Activated B cell treated with CpG ODN at 0.5 μM for 24 hours (primary cell): ENCODE measurements at regions not wholly inside any gene's neighbourhood (a gene's known extent, or its start where the extent isn't known, plus 50 kb on each side); places are given as distances from the start of the nearest gene placed in this dataset.
"Not testable (repeated sequence)": the region's sequence is repeated elsewhere in the genome, so short reads cannot be mapped to it uniquely, and the experiment has no call there.

Experiments
- ATAC-seq: fragments of 200-7000 bp; cut with Tn5 transposase; one replicate; pipeline ENCODE4 v1.10.0; 2021; ENCODE audit warnings: low read depth, mild to moderate bottlenecking, moderate library complexity
- CTCF ChIA-PET: fragments of 350-600 bp; sonication (Branson Sonifier 250); formaldehyde crosslinking; loops from one replicate; lab custom pipeline; 2021; ENCODE audit warnings: antibody characterized with exemption; lab: Charles Lee
- POLR2A ChIA-PET: fragments of 350-600 bp; sonication (Branson Sonifier 250); formaldehyde crosslinking; loops from one replicate; lab custom pipeline; 2021; ENCODE audit warnings: antibody characterized with exemption; lab: Charles Lee
- DNase-seq: peaks from one replicate; pipeline ENCODE4 v3.0.0; 2022
- H3K27ac Mint-ChIP-seq: one replicate; pipeline ENCODE4 v1.8.0; 2020; ENCODE audit warnings: mixed read lengths
- H3K27me3 Mint-ChIP-seq: one replicate; pipeline ENCODE4 v1.8.0; 2021; ENCODE audit warnings: mixed read lengths
- H3K36me3 Mint-ChIP-seq: one replicate; pipeline ENCODE4 v1.8.0; 2021; ENCODE audit warnings: low read depth, mixed read lengths
- H3K4me1 Mint-ChIP-seq: one replicate; pipeline ENCODE4 v1.8.0; 2021; ENCODE audit warnings: mixed read lengths
- H3K4me3 Mint-ChIP-seq: one replicate; pipeline ENCODE4 v1.8.0; 2020; ENCODE audit warnings: mild to moderate bottlenecking, mixed read lengths
- H3K9me3 Mint-ChIP-seq: one replicate; pipeline ENCODE4 v1.8.0; 2020; ENCODE audit warnings: mixed read lengths
- intact Hi-C: fragments of 100-400 bp; cut with micrococcal nuclease; formaldehyde crosslinking; loops from one replicate; pipeline ENCODE4 v1.15.1; 2024
- TF ChIP-seq, protein P1 (sequence below): fragments of 200-600 bp; IDR thresholded peaks from one replicate; pipeline ENCODE4 v1.8.0; 2022; ENCODE audit warnings: antibody characterized with exemption, mild to moderate bottlenecking

DNA sequence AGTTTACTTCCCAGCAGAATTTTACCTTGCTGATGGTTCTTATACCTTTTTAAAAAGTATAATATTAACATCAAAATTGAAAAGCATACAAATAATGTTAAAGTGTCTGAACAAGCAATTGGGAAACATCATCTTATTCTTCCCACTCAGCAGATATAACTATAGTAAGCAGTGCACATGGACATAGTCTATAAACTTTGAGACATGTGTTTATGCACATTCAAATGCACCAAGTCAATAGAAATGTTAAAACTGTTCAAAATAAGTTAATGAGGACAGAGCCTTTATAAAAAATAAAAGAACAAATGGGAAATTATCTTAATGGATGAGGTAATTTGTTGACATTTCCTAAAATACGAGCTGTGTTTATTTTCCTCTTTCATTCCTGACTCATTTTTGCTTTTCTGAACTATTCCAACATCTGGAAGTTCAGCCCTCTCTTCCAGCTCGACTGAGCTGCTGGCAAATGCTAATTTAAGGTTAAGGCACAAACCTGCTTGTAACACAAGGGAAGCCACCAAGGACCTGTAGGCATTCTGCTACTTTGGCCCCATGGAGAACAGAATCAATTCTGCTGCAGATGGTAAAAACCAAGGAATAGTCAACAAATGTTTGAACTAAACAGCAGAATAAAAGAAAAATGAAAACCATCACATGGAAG lies 110.3 kb upstream of the MAP3K4 start:
- no peak for ATAC-seq
- TF ChIP-seq, protein P1, sequence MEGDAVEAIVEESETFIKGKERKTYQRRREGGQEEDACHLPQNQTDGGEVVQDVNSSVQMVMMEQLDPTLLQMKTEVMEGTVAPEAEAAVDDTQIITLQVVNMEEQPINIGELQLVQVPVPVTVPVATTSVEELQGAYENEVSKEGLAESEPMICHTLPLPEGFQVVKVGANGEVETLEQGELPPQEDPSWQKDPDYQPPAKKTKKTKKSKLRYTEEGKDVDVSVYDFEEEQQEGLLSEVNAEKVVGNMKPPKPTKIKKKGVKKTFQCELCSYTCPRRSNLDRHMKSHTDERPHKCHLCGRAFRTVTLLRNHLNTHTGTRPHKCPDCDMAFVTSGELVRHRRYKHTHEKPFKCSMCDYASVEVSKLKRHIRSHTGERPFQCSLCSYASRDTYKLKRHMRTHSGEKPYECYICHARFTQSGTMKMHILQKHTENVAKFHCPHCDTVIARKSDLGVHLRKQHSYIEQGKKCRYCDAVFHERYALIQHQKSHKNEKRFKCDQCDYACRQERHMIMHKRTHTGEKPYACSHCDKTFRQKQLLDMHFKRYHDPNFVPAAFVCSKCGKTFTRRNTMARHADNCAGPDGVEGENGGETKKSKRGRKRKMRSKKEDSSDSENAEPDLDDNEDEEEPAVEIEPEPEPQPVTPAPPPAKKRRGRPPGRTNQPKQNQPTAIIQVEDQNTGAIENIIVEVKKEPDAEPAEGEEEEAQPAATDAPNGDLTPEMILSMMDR = no peak
- H3K27ac Mint-ChIP-seq = no peak overlapping the region
- H3K4me3 Mint-ChIP-seq = no peak overlapping the region
- peaks cover 2% of the 10 kb centered on the region for H3K27me3 Mint-ChIP-seq
- H3K9me3 Mint-ChIP-seq = no peaks in the 10 kb centered on the region
- ChIA-PET POLR2A (no interaction called here), CTCF (no interaction called here)
- no peak for DNase-seq
- H3K36me3 Mint-ChIP-seq = no peaks in the 10 kb centered on the region
- no peaks in the 10 kb centered on the region for H3K4me1 Mint-ChIP-seq
- intact Hi-C loops = no loop called here

DNA sequence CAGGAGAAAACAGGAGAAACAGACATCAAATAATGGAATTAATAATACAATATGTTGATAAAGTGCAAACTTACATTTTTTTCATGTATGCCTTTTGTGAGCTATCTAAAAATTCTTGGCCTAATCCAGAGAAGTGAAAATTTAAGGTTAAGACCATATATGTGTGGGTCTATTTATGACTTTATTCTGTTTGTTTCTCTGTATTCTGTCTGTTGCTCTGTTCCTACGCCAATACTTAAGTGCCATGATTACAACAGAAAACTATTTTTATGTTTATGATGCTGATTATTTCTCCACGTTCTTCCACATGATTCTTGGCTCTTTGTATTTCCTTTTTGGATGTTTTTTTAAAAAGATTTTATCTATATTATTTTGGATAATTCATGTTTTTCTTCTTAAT lies 109.6 kb upstream of the MAP3K4 start:
- CTCF ChIA-PET = no interaction called here
- POLR2A ChIA-PET = no interaction called here
- ATAC-seq (no peak), DNase-seq (no peak)
- Mint-ChIP-seq H3K4me1 (no peaks in the 10 kb centered on the region), H3K36me3 (no peaks in the 10 kb centered on the region), H3K27me3 (no peaks in the 10 kb centered on the region), H3K4me3 (no peak overlapping the region), H3K27ac (no peak overlapping the region), H3K9me3 (no peaks in the 10 kb centered on the region)
- intact Hi-C loops = no loop called here
- TF ChIP-seq, protein P1 = no peak

DNA sequence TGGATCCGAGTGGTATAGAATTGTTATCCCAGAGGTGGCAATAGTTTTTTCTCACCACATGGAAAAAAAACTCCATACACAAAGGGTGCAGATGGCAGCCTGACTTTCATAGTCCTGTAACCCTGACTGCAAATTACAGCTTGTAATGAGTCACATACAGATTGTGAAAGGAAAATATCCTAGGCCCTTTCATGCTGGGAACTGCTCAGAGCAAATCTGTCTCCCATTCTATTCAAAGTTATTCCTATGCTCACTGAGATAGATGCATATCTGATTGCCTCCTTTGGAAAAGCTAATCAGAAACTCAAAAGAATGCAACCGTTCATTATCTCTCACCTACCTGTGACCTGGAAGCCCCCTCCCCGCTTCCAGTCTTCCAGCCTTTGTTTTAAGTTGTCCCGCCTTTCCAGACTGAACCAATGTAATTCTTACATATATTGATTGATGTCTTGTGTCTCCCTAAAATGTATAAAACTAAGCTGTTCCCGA lies 108.7 kb upstream of the MAP3K4 start:
- no peak for ATAC-seq
- Mint-ChIP-seq H3K4me1 (no peaks in the 10 kb centered on the region), H3K36me3 (no peaks in the 10 kb centered on the region), H3K4me3 (no peak overlapping the region), H3K27me3 (no peaks in the 10 kb centered on the region), H3K9me3 (peaks cover 3% of the 10 kb centered on the region), H3K27ac (no peak overlapping the region)
- intact Hi-C loops = no loop called here
- DNase-seq = no peak
- TF ChIP-seq, protein P1 = no peak
- POLR2A ChIA-PET = no interaction called here
- CTCF ChIA-PET = no interaction called here

DNA sequence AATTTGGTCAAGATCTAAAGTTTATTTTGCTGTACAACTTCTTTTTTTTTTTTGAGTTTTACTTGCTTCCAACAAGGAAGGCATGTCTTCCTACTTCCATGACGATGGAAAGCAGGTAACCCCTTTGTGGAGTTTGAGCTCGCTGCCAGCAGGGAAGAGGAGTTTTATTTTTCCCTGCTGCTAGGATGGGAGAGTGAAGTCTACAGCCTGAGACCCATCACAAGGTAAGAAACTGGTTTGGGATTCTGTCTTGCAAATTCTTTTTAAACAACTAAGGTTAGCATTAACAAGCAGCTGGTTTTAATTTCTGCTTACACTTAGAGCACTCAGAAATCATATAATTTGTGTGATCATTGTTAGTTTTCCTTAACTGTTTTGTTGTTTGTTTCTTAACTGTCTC lies 108.0 kb upstream of the MAP3K4 start:
- Mint-ChIP-seq H3K27ac (no peak overlapping the region), H3K36me3 (no peaks in the 10 kb centered on the region), H3K9me3 (peaks cover 3% of the 10 kb centered on the region), H3K4me3 (no peak overlapping the region), H3K27me3 (no peaks in the 10 kb centered on the region), H3K4me1 (no peaks in the 10 kb centered on the region)
- POLR2A ChIA-PET = no interaction called here
- CTCF ChIA-PET = no interaction called here
- TF ChIP-seq, protein P1 = no peak
- DNase-seq = no peak
- intact Hi-C loops = no loop called here
- ATAC-seq = no peak

DNA sequence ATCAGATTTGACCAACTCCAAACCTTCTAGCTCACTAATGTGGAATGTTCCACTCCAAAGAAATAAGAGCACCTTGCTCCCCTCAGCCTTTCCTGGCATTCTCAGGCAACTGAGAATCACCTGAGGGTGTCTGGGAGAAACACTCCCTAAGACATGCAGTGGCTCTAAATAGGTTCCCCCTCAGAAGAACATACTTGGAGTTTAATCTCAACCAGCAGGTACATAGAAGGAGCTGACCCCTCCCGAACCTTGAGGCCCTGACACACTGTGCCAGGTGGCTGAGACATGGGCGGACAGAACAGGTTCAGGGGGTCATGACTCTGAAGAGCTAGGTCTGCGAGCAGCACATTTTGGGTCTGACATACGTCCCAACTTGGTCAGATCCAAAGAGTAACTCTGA lies 107.6 kb upstream of the MAP3K4 start:
- Mint-ChIP-seq H3K27ac (no peak overlapping the region), H3K36me3 (no peaks in the 10 kb centered on the region), H3K4me3 (no peak overlapping the region), H3K27me3 (no peaks in the 10 kb centered on the region), H3K9me3 (peaks cover 3% of the 10 kb centered on the region), H3K4me1 (no peaks in the 10 kb centered on the region)
- DNase-seq (no peak), ATAC-seq (no peak)
- ChIA-PET POLR2A (no interaction called here), CTCF (interaction anchor here (1.6 kb wide), 1 partner anchor 9 kb away, joined by 3 read pairs; no protein-coding TSS in a partner anchor)
- TF ChIP-seq, protein P1 = no peak
- intact Hi-C loops = no loop called here

DNA sequence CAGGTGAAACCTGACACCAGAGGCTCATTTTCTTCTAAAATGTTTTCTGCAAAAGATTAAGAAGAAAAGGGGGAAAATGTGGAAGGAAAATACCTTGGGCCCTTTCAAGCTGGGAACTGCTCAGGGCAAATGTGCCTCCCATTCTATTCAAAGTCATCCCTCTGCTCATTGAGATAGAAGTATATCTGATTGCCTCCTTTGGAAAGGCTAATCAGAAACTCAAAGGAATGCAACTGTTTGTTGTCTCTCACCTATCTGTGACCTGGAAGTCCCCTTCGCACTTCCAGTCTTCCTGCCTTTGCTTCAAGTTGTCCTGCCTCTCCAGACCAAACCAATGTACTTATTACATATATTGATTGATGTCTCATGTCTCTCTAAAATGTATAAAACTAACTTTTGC lies 102.4 kb upstream of the MAP3K4 start:
- CTCF ChIA-PET, POLR2A ChIA-PET, H3K4me1 Mint-ChIP-seq, H3K36me3 Mint-ChIP-seq, H3K27me3 Mint-ChIP-seq, H3K27ac Mint-ChIP-seq, DNase-seq, ATAC-seq, H3K4me3 Mint-ChIP-seq, intact Hi-C loops, H3K9me3 Mint-ChIP-seq: not testable (repeated sequence)
